ENCODE measurements at regions not wholly inside any gene's neighbourhood (a gene's known extent, or its start where the extent isn't known, plus 50 kb on each side); places are given as distances from the start of the nearest gene placed in this dataset.

DNA sequence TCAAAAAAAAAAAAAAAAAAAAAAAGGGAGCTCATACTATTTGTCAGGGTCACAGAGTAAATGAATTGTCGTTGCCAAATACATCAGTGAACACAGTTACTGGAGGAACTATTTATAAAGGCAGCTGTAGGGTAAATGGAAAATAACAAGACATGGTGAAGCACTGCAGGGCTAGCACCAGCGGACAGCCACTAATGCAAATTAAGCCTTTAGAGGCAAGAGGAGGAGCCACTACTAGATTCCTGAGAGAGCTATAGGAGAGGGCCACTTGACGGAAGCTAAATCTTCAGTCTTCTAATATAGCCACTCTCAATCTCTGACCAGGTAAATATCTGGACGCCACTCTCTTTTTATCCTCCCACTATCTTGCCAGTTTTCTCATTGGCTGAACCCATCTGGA is 801.2 kb upstream of the GOT2 start:
- TF ChIP-seq, protein P1, sequence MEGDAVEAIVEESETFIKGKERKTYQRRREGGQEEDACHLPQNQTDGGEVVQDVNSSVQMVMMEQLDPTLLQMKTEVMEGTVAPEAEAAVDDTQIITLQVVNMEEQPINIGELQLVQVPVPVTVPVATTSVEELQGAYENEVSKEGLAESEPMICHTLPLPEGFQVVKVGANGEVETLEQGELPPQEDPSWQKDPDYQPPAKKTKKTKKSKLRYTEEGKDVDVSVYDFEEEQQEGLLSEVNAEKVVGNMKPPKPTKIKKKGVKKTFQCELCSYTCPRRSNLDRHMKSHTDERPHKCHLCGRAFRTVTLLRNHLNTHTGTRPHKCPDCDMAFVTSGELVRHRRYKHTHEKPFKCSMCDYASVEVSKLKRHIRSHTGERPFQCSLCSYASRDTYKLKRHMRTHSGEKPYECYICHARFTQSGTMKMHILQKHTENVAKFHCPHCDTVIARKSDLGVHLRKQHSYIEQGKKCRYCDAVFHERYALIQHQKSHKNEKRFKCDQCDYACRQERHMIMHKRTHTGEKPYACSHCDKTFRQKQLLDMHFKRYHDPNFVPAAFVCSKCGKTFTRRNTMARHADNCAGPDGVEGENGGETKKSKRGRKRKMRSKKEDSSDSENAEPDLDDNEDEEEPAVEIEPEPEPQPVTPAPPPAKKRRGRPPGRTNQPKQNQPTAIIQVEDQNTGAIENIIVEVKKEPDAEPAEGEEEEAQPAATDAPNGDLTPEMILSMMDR (IDR thresholded peaks at IDR 0.05): no peak
- no peak for TF ChIP-seq POLR2A (IDR thresholded peaks at IDR 0.05)

Measured in lower leg skin (tissue), 3 donors.